Activated T-cell treated with anti-CD3 and anti-CD28 coated beads for 48 hours (primary cell): ENCODE measurements at regions not wholly inside any gene's neighbourhood (a gene's known extent, or its start where the extent isn't known, plus 50 kb on each side); places are given as distances from the start of the nearest gene placed in this dataset.

Experiments
- DNase-seq: peaks from one replicate; pipeline ENCODE4 v3.0.0-alpha.2; 2020; ENCODE audit warnings: low read depth

- no peak for DNase-seq
Observed at GRCh38 chr13:77379508-77379907, 52.6 kb upstream of the MYCBP2 start.

GRCh38 chr13:77378662-77379061 is 51.8 kb upstream of the MYCBP2 start:
- DNase-seq = no peak

GRCh38 chr13:77377016-77377415 is 50.1 kb upstream of the MYCBP2 start:
- DNase-seq = no peak
